ENCODE measurements at regions not wholly inside any gene's neighbourhood (a gene's known extent, or its start where the extent isn't known, plus 50 kb on each side); places are given as distances from the start of the nearest gene placed in this dataset.
"Not testable (repeated sequence)": the region's sequence is repeated elsewhere in the genome, so short reads cannot be mapped to it uniquely, and the experiment has no call there.

DNA sequence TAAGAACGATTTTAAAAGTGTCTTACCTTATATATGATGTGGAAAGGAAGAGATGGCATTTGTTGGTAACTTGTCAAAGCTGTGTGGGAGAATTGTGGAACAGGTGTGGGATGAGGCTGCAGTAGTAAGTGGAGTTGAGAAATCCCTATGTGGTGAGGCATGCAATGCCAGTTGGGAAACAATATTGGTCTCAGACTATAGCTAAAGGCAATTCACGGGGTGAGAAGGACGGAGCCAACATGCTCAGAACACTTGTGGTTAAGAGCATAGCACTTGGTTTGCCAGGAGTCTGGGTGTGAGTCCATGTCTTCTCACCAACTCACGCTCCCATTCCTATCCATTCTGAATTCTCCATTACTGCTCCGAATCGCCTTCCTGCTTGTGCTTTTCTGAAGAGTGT is 615.6 kb upstream of the ADAMTS9 start:
- DNase-seq (ENCODE audit: low read depth) = no peak

DNA sequence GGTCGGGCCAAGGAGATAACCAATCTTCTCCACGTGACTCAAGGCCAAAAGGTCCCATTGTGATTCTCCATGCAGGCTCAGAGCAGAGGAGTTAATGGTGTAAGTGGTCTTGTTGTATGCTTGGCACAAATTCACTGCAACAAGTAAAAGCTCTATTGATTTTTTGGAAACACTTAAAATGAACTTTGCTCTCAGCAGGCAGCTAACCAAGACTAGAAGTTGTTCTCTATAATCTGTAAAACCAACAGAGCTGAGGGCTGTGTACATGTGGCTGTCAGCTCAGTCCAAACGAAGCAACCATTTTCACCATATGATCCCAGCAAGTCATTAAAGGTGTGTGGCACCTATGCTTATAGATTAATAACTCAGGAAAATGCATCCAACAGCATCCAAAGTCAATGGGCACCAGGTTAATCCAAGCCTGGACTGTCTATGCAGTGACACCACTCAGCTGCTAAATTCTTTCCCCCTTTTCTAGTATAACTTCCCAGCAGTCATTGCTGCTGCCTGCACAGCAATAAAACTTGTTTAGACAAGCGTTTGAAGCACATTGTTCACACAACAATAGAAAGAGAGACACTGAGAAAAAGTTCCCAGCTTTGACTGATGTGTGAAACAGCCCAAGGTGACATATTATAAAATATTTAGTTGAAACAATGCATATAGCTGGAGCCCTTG is 603.8 kb upstream of the ADAMTS9 start:
- no peak for DNase-seq (ENCODE audit: low read depth)

DNA sequence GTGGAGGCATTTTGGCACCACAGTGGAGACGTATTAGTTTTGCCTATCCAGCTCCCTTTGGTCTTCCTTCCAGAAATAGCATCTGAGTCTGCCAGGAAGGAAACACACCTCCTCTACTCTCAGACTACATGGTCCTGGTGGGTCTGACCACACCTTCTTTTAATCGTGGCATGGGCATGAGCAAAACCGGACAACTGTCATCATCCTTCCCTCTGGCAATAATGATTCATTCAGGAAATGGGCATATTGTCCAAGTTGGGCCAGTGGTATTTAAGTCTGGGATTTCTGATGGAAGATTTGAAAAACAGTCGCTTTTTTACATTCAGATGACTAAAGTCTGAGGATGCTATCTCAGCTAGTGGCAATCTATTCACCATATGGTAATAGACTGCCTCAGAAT is 601.0 kb upstream of the ADAMTS9 start:
- DNase-seq (ENCODE audit: low read depth) = no peak

DNA sequence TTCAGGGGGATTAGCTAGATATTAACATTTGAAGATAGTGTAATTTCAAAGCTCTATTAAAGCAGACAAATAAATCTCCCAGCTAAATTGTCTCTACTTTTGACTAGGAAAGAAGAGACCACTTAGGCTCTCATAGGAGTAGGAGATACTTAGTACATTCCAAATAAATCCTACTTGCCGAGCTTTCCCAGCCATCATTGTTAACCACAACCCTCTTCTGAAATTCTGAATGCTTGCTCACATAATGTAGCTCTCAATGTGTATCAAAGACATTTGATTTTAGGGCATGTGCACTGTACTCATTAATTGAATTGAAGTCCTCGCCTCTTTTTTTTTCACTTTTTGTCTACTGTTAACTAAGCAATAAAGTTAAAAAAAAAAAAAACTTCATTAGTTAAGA is 598.2 kb upstream of the ADAMTS9 start:
- no peak for DNase-seq (ENCODE audit: low read depth)

DNA sequence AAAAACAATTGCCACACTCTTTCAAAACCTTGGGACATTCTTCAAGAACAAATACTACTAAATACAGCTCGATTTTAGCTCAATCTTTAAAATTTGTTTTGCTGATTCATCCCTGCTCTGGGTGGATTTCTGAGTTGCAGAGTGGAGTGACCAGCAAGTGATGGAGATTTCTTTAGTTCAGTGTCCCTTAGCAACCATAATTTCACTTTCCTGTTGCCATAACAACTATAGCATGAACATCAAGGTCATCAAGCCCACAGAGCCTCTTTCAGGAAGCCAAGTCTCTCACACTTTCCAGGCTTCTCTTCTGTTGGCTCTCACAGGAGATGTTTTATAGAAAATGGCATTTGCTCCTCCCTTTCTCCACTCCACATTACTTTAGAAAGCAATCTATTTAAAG is 597.2 kb upstream of the ADAMTS9 start:
- no peak for DNase-seq (ENCODE audit: low read depth)

DNA sequence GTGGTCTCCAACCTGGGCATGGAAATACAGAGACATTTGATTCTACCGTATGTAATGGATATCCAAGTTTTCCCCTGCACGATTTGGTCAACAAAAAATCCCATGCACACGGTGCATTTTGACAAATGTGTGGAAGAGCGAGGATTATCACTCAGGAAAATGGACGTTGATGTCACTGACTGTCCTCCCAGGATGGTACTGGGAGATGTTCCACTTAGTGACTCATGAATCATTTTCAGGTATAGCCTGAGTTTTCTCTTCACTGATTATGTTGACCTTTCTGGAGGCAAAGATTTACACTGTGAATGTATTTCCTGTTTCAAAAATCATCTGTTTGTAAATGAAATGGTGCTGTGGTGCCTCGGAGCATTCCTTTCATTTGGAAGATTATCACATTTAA is 596.7 kb upstream of the ADAMTS9 start:
- DNase-seq (ENCODE audit: low read depth) = no peak

DNA sequence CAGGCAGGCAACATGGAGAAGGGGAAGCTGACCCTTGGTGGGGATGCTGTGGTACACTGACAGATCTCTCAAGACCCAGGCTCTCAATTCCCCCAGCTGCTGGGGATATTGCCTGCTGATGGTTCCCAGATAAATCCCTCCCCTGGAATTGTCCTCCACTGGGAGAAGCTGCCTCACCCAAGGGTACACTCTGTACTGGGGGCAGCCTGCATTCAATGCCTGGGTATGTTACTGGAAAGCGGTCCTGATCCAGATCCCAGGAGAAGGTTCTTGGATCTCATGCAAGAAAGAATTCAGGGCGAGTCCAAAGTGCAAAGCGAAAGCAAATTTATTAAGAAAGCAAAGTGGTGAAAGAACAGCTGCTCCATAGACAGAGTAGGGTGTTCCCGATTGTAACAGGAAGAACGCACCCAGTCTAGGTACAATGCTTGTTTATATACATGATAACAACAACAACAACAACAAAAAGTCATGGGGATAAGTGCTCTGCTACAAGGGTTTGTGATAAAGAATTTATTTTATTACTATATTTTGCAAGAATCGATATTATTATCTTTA is 591.5 kb upstream of the ADAMTS9 start:
- DNase-seq (ENCODE audit: low read depth) = no peak

DNA sequence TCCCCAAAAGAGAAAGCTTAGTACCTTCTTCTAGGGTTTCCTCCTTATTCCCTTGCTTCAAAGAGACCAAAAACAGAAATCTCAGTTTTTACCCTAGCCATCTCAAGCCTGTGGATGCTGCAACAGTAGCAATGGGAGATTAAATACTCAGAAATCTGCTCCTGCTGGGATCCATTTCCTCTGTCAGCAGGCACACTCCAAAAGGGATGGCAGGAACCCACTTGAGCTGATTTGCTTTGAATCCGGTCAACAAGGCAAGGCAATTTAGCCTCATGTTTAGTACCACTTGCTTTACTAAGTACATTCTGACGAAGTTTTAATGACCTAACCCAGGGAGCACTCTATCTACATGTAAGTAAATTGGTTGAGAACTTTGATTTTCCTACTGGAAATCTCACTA is 590.0 kb upstream of the ADAMTS9 start:
- no peak for DNase-seq (ENCODE audit: low read depth)

DNA sequence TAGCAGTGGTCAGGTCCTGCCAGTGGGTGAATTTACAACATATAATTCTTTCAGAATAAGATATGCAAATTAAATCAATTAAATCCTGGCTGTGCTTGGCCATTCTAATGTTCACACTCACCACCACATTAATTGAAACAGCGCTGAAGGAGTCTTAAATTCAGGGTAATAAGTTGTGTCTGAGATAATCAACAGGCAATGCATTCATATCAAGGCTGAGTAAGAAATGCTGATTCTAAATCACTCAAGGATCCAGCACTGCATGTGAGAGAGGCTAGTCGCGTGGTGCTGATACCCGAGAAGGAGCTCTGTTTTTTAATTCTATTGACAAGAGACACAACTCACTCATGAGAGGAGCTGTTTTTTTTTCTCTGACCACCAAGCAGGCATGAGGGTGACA is 588.8 kb upstream of the ADAMTS9 start:
- no peak for DNase-seq (ENCODE audit: low read depth)

DNA sequence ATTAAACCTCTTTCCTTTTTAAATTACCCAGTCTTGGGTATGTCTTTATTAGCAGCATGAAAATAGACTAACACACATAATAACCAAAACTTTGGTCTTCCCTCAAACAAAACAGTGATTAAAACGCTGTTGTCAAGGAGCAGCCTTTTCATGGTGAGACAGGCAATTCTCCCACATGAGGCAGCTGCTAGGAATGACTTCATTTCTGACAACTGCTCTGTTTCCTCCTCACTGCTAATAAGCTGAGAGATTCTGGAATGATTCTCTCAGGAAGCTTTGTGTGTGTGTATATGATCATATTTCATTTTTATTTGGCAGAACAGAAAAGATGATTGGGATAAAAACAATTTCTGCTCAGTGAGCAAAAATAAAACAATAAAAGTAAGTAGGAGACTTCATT is 580.6 kb upstream of the ADAMTS9 start:
- DNase-seq (ENCODE audit: low read depth) = no peak

DNA sequence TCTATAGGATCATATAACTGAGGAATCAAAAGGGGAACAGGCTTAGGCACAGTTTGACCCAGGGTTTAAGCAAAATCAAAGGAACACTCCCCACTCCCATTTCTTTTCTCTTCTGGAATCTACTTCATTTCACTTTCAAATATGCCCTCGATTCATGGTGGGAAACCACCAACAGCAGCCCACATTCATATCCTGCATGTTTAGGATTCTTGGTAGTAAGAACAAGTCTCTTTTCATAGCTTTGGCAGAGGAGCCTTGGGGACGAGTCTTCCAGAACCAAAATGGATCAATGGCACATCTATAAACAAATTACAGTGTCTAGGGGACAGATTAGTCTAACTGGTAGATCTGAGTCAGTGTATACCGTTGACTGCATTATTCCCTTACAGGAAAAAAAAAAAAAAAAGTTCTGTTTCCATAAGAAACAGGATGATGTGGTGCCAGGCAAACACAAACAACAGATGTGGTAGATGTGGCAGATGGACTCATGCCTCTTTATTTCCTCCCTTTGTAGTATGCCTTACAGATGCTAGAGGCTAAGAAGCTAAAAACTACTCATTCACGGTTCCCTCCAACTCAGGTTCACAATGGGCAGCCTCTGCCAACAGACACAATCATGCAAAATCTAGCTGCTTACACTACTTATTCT is 578.3 kb upstream of the ADAMTS9 start:
- no peak for DNase-seq (ENCODE audit: low read depth)

DNA sequence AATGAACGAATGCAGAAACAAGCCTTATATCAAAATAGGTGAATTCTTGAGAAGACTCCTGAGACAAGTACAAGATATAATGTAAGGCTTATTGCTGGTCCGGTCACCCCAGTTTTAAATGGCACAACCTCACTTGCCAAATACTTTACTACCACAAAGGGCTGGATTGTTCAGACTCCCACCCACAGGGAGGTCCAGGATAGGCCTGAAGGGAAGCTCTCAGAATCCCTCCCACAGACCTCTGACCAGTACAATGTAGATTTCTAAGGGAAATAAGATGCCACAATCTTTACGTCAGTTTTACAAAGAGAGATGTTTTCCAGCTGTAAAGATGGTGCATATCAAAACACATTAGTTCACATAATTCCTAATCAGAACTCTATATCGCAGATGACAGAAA is 577.7 kb upstream of the ADAMTS9 start:
- no peak for DNase-seq (ENCODE audit: low read depth)

DNA sequence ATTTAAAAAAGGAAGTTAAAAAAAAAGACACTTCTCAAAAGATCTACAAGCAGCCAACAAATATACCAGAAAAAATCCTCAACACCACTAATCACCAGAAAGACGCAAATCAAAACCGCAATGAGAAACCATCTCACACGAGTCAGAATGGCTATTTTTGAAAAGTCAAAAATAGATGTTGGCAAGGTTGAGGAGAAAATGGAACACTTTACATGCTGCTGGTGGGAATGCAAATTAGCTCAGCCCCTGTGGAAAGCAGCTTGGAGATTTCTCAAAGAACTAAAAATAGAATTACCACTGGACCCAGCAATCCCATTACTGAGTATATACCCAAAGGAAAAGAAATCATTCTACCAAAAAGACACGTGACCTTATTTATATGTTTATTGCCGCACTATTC is 574.7 kb upstream of the ADAMTS9 start:
- no peak for DNase-seq (ENCODE audit: low read depth)

DNA sequence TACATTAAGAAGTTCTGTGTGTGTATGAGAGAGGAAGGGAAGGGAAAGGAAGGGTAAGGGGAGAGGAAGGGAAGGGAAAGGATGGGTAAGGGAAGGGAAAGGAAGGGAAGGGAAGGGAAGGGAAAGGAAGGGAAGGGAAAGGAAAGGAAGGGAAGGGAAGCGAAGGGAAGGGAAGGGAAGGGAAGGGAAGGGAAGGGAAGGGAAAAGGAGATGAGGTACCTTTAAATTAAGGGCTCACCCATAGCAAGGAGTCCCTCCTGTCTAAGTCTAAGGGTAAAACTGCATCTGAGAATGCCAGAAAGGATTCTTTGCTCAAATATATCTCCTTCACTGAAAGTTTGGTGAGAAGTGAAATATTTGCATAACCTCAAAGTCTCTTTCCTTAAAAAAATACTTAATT is 572.1 kb upstream of the ADAMTS9 start:
- no peak for DNase-seq (ENCODE audit: low read depth)

DNA sequence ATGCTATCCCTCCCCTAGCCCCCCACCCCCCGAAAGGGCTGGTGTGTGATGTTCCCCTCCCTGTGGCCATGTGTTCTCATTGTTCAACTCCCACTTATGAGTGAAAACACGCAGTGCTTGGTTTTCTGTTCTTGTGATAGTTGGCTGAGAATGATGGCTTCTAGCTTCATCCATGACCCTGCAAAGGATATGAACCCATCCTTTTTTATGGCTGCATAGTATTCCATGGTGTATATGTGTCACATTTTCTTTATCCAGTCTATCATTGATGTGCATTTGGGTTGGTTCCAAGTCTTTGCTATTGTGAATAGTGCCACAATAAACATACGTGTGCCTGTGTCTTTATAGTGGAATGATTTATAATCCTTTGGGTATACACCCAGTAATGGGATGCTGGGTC is 565.1 kb upstream of the ADAMTS9 start:
- not testable (repeated sequence) for DNase-seq (ENCODE audit: low read depth)

DNA sequence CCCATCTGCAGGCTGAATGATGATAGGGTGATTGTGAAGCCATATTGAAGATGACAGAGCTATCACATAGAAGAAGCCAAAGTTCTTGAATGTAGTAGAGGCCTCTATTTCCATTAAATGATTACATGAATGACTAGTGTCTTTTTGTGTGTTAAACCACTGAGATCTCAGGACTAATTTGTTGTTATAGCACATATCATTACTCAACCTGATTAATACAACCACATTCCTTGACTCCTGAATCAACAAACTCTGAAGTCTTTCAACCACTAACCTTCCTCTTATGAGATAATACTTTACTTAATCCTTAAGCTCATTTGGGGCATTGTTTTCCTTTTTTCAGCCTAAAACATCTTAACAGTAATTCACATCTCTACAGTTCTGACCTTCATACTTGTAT is 564.5 kb upstream of the ADAMTS9 start:
- no peak for DNase-seq (ENCODE audit: low read depth)

DNA sequence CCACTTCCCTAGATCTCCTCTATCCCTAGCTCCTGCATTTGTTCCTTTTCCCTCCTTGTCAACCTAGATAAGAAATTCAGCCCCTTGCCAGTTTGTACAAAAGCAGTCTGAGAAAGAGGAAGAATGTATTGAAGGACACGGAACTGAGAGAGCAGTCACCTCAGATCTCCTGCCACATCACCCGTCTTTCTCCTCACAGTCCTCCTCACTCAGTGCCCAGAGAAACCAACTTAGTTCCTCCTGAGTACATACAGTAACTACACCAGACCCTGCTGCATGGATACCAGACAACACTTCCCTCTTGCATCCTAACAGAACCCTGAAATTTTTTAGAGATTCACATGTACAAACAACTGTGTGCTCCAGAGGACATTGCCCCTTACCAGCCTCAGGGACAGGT is 563.6 kb upstream of the ADAMTS9 start:
- DNase-seq (ENCODE audit: low read depth) = no peak

DNA sequence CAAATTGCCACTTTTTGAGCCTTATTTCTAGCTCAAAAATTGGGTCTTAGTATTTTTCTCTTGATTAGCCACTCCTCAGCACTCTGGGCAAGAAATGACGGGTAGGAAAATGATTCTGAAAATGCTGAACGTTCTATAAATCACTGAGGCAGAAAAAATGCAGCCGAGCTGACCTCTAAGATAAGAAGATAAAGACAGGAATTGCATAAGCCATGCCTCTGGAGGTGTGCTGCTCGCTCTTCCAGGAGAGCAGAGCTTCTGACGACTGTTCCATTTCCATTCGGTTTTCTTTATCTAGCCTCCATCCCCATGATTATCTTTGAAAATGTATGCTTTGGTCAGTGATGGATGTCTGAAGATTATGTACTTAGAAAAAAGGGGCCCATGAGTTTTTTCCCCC is 558.8 kb upstream of the ADAMTS9 start:
- no peak for DNase-seq (ENCODE audit: low read depth)

DNA sequence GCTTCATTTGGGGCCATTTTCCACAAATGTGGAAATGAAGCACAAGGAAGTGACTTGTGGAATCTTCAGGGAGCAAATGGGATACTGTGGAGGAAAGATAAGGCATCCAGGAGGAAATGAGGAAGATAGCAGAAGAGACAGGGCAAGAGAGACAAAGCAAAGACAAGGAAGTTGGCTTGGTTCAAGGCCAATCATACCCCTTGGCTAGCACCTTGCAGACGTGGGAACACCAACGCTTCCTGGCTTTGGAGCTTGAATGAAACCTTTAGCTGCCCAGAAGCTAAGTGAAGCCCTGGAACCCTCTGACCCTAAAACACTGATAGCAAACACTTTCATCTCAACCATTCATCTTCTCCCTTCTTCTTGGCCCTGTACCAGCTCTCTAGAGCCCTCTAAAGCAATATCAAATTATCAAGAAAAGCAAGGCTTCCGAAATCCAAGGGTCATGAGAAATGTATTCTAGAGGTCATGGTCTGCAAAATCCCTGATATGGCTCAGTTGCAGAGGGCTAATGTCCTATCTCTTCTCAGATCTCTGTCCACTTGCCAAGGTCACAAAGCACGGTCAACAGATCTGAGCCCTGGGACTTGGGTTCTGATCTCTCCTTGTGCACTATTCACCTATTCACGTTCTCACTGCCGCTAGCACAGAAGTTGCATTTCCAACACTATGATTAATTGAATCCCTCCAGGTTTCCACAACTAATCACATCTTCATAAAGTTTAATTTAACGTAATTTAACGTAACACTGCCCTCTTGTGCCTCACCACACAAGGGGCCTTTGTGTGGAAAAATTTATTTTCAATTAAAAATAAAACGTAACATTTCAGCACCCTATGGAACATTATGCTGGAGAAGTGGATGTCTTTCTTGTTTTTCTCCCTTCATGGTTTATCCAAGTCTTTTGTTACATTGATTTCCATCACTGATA is 557.6 kb upstream of the ADAMTS9 start:
- DNase-seq (ENCODE audit: low read depth) = peak; percentile 1

DNA sequence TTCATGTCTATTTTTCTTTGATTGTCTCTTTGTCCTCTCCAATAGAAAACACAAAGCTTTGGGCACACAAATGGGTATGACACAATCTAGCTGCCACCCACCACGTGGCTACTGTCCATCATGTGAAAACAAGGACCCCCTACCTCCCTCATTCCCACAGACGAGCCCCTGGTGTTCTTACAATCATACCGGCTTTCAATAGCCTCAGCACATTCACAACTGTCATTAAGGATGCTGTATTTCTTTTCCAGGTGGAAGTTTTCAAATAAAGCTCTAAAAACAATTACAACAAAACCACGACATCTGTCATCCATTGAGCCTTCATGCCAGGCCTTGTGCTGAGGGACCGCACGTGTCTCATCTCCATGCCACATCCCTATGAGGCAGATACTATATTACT is 552.6 kb upstream of the ADAMTS9 start:
- DNase-seq (ENCODE audit: low read depth) = no peak

DNA sequence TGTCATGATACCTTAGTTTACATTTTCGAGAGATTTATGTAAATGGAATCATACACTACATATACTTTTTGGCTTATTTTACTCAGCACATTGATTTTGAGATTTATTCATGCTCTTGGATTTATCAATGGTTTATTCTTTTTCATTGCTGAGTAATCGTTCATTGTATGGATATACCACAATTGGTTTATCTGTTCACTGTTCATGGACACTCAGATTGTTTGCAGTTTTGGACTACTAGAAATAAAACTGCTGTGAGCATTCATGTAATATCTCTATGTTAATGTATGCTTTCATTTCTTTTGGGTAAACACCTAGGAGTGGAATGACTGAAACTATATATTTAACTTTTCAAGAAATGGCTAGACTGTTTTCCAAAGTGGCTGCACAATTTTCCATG is 550.9 kb upstream of the ADAMTS9 start:
- DNase-seq (ENCODE audit: low read depth) = no peak

DNA sequence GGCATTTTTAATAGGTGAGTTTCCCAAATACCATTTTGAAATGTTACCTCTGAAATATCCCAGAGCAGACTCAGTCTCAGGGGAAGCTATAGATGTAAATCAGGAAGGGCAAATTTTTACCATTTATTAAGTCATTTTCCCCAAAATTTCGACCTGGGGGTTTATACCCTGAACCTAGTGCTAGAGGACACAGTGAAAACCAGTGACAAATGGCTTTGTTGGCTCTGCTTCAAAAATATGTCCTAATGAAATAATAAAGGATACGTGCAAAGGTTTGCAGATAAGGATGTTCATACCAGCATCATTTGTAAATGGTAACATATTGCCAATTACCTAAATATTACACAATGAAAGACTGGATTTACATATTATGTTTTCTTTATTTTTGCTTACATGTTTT is 546.7 kb upstream of the ADAMTS9 start:
- no peak for DNase-seq (ENCODE audit: low read depth)

DNA sequence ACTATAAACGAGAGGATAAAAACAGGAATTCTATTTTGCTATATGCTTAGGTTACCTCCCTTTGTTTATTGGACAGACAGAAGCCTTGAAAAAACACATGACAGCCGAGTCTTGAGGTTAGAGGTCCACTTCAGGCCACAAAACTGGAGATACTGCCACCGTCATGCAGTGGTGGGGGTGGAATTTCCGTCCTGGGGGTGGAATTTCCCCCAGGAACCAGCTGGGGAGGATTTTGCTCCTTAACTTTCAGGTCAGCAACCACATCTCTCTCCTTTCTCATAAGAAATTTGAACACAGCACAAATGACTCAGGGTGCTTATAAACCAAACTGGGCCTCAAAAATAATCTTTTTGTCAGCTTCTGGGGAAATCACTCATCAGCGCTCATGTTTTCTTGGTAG is 545.8 kb upstream of the ADAMTS9 start:
- no peak for DNase-seq (ENCODE audit: low read depth)

All from ELR (cell line).